Keratinocyte (primary cell): ENCODE measurements at regions not wholly inside any gene's neighbourhood (a gene's known extent, or its start where the extent isn't known, plus 50 kb on each side); places are given as distances from the start of the nearest gene placed in this dataset.

Source experiments
- DNase-seq: peaks from one replicate; pipeline ENCODE4 v3.0.0-alpha.2; 2011; ENCODE audit warnings: low read depth, missing footprints, low spot score
- FAIRE-seq: peaks from 2 replicates; lab custom pipeline; 2011; peaks lifted over from hg19 to GRCh38; lab: Jason Lieb, UNC
- H2AFZ ChIP-seq: 2 replicates; pipeline ENCODE4 v1.6.0; 2012; ENCODE audit warnings: low read length, control low read depth, inconsistent platforms; ENCODE audit not compliant: control insufficient read depth
- H3K27ac ChIP-seq: 2 replicates; pipeline ENCODE4 v1.5.1; 2011; ENCODE audit warnings: low read length; ENCODE audit not compliant: control insufficient read depth, insufficient read depth
- H3K27me3 ChIP-seq: 3 replicates; pipeline ENCODE4 v1.6.0; 2011; ENCODE audit warnings: low read length; ENCODE audit not compliant: control insufficient read depth, insufficient read depth; ENCODE audit errors: extremely low read depth
- H3K36me3 ChIP-seq, 2 experiments: 2 replicates in 1 of 2; 3 replicates in 1 of 2; pipeline ENCODE4 v1.5.1; 2011; ENCODE audit warnings: low read length in 2 of 2, mild to moderate bottlenecking in 1 of 2; ENCODE audit not compliant: control insufficient read depth in 2 of 2, insufficient read depth in 2 of 2; ENCODE audit errors: extremely low read depth in 1 of 2
- H3K4me1 ChIP-seq: 3 replicates; pipeline ENCODE4 v1.5.1; 2011; ENCODE audit warnings: low read length; ENCODE audit not compliant: control insufficient read depth, insufficient read depth; ENCODE audit errors: extremely low read depth
- H3K4me2 ChIP-seq: 3 replicates; pipeline ENCODE4 v1.6.0; 2011; ENCODE audit warnings: low read depth, low read length; ENCODE audit not compliant: control insufficient read depth, insufficient read depth; ENCODE audit errors: extremely low read depth
- H3K4me3 ChIP-seq, 3 experiments: fragments of 200-600 bp in 1 of 3; sonication (generic) in 1 of 3; 2 replicates in 2 of 3; 3 replicates in 1 of 3; pipeline ENCODE4 v1.5.1; 2011 to 2016; ENCODE audit warnings: low read length in 3 of 3, mild to moderate bottlenecking in 3 of 3, control low read depth in 2 of 3, inconsistent platforms in 1 of 3, low read depth in 1 of 3, mixed read lengths in 1 of 3, mixed run types in 1 of 3, moderate library complexity in 1 of 3; ENCODE audit not compliant: control insufficient read depth in 2 of 3, insufficient read depth in 2 of 3; ENCODE audit errors: extremely low read depth in 1 of 3
- H3K79me2 ChIP-seq: 2 replicates; pipeline ENCODE4 v1.6.0; 2012; ENCODE audit warnings: low read length; ENCODE audit not compliant: control insufficient read depth, insufficient read depth
- H3K9ac ChIP-seq: 3 replicates; pipeline ENCODE4 v1.6.0; 2011; ENCODE audit warnings: low read length; ENCODE audit not compliant: control insufficient read depth, insufficient read depth; ENCODE audit errors: extremely low read depth
- H3K9me1 ChIP-seq: 3 replicates; pipeline ENCODE4 v1.6.0; 2011; ENCODE audit warnings: low read length; ENCODE audit not compliant: control insufficient read depth, insufficient read depth; ENCODE audit errors: extremely low read depth
- H3K9me3 ChIP-seq: 2 replicates; pipeline ENCODE4 v1.5.1; 2012; ENCODE audit warnings: low read depth, low read length; ENCODE audit not compliant: control insufficient read depth
- H4K20me1 ChIP-seq: 3 replicates; pipeline ENCODE4 v1.6.0; 2011; ENCODE audit warnings: low read length; ENCODE audit not compliant: control insufficient read depth, insufficient read depth; ENCODE audit errors: extremely low read depth
- EZH2 ChIP-seq: IDR thresholded peaks from one replicate; pipeline ENCODE4 v1.6.1; 2012; ENCODE audit warnings: inconsistent platforms, mild to moderate bottlenecking, low read length, moderate library complexity
- dilution Hi-C: fragments of 300-500 bp; cut with MboI; formaldehyde crosslinking; loops from one replicate; pipeline ENCODE4 v1.7.0; 2020; ENCODE audit warnings: low sequenced_read_pairs; ENCODE audit not compliant: extremely low pct_ligation_motif_present
- TF ChIP-seq, protein P1 (sequence below), 3 experiments: IDR thresholded peaks in 1 of 3; conservative IDR thresholded peaks in 1 of 3; optimal IDR thresholded peaks in 1 of 3; 2 replicates in 2 of 3; 3 replicates in 1 of 3; pipeline versions ENCODE3 to v1.5.1; 2011; ENCODE audit warnings: low read length in 3 of 3, mild to moderate bottlenecking in 3 of 3, moderate library complexity in 2 of 3, control low read depth in 1 of 3, inconsistent platforms in 1 of 3; ENCODE audit not compliant: insufficient read depth in 2 of 3; ENCODE audit errors: extremely low read depth in 1 of 3

DNA sequence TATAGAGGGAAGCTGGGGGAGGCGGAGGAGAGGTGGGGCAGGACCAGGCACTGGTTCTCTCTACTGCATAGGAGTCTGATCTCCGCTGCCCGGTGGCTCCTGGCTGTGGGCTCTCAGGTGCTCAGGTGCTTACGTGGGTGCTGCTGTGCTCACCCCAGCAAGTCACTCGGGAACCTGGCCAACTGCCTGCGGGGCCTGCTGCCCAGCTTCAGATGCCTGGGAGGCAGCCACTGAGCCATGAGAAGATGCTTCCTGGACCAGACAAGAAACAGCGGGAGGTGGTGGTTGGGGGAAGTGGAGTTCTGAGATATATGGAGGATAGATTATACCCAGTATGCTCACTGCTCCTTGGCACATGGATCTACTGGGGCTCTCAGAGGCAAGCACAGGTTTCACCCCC lies 1303.4 kb downstream of the TBC1D22A start:
- Histone ChIP-seq H3K9ac (no peak overlapping the region), H3K79me2 (no peaks in the 10 kb centered on the region), H3K4me2 (no peak overlapping the region), H3K4me3 (no peak overlapping the region), H3K27ac (no peak overlapping the region), H3K9me3 (peaks cover 8% of the 10 kb centered on the region), H3K36me3 (no peaks in the 10 kb centered on the region), H3K27me3 (no peaks in the 10 kb centered on the region), H4K20me1 (no peaks in the 10 kb centered on the region), H2AFZ (no peak overlapping the region), H3K9me1 (no peaks in the 10 kb centered on the region), H3K4me1 (no peaks in the 10 kb centered on the region)
- DNase-seq (no peak), FAIRE-seq (no peak)
- TF ChIP-seq, protein P1, sequence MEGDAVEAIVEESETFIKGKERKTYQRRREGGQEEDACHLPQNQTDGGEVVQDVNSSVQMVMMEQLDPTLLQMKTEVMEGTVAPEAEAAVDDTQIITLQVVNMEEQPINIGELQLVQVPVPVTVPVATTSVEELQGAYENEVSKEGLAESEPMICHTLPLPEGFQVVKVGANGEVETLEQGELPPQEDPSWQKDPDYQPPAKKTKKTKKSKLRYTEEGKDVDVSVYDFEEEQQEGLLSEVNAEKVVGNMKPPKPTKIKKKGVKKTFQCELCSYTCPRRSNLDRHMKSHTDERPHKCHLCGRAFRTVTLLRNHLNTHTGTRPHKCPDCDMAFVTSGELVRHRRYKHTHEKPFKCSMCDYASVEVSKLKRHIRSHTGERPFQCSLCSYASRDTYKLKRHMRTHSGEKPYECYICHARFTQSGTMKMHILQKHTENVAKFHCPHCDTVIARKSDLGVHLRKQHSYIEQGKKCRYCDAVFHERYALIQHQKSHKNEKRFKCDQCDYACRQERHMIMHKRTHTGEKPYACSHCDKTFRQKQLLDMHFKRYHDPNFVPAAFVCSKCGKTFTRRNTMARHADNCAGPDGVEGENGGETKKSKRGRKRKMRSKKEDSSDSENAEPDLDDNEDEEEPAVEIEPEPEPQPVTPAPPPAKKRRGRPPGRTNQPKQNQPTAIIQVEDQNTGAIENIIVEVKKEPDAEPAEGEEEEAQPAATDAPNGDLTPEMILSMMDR (optimal IDR thresholded peaks at IDR 0.05 in 1 of 3, IDR thresholded peaks at IDR 0.05 in 1 of 3, conservative IDR thresholded peaks at IDR 0.05 in 1 of 3; ENCODE audit: extremely low read depth in 1 of 3, insufficient read depth in 2 of 3, low read length in 3 of 3), result no peak
- TF ChIP-seq EZH2, result no peak
- dilution Hi-C loops, result no loop called here

DNA sequence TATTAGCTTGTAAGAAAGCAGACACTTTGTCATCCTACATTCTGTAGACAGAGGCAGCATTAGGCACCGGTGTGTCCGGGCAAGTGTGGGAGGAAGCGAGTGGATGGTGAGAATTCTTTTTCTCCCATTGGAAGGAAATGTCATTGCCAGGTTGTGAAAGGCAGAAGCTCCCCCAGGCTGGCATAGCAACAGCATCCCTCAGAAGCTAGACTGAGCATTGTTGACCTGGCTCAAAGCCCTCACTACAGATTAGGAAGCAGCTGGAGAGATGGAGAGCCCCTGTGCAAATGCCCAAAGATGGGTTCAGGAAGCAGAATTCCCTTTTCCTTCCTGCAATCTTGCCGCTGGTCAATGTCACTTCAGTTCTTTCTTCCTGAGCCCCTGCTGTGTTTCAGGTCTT lies 1299.3 kb downstream of the TBC1D22A start:
- H3K27me3 ChIP-seq, result no peaks in the 10 kb centered on the region
- no peak overlapping the region for H3K4me3 ChIP-seq
- no peak for DNase-seq
- H3K36me3 ChIP-seq, result no peaks in the 10 kb centered on the region
- no peaks in the 10 kb centered on the region for H3K79me2 ChIP-seq
- H2AFZ ChIP-seq, result no peak overlapping the region
- H3K4me1 ChIP-seq, result no peaks in the 10 kb centered on the region
- no peak for FAIRE-seq
- no peak overlapping the region for H3K4me2 ChIP-seq
- no peaks in the 10 kb centered on the region for H4K20me1 ChIP-seq
- no peak overlapping the region for H3K9ac ChIP-seq
- H3K9me1 ChIP-seq, result no peaks in the 10 kb centered on the region
- dilution Hi-C loops, result no loop called here
- no peak overlapping the region for H3K27ac ChIP-seq
- TF ChIP-seq, protein P1 (optimal IDR thresholded peaks at IDR 0.05 in 1 of 3, IDR thresholded peaks at IDR 0.05 in 1 of 3, conservative IDR thresholded peaks at IDR 0.05 in 1 of 3; ENCODE audit: extremely low read depth in 1 of 3, insufficient read depth in 2 of 3, low read length in 3 of 3), result no peak
- no peak for TF ChIP-seq EZH2
- peaks cover 4% of the 10 kb centered on the region for H3K9me3 ChIP-seq
